ENCODE measurements at regions not wholly inside any gene's neighbourhood (a gene's known extent, or its start where the extent isn't known, plus 50 kb on each side); places are given as distances from the start of the nearest gene placed in this dataset.

- TF ChIP-seq POLR2AphosphoS5 (IDR thresholded peaks at IDR 0.05; ENCODE audit: low read depth, low read length) = no peak
- TF ChIP-seq CEBPB (IDR thresholded peaks at IDR 0.05; ENCODE audit: low read depth) = no peak
- no peak for TF ChIP-seq SP1 (IDR thresholded peaks at IDR 0.05; ENCODE audit: low read depth)
- TF ChIP-seq CTCF (IDR thresholded peaks at IDR 0.05 in 2 of 3, conservative IDR thresholded peaks at IDR 0.05 in 1 of 3; ENCODE audit: borderline replicate concordance in 1 of 3, insufficient read depth in 1 of 3, low read depth in 2 of 3, low read length in 2 of 3) = no peak
- no peak for TF ChIP-seq FOSL1 (IDR thresholded peaks at IDR 0.05; ENCODE audit: low read depth)
- no peak for TF ChIP-seq MAX (IDR thresholded peaks at IDR 0.05)
- no peak for TF ChIP-seq POLR2A (IDR thresholded peaks at IDR 0.05; ENCODE audit: borderline replicate concordance, extremely low read depth, insufficient read depth, insufficient read length)
Observed at GRCh38 chr4:189767941-189768340, 172.7 kb upstream of the FRG1 start.
